K562 (cell line): ENCODE measurements at regions not wholly inside any gene's neighbourhood (a gene's known extent, or its start where the extent isn't known, plus 50 kb on each side); places are given as distances from the start of the nearest gene placed in this dataset.

Source experiments
- BCOR ChIP-seq: fragments of 450-650 bp; IDR thresholded peaks from 2 replicates; pipeline ENCODE4 v1.6.1; 2016
- BMI1 ChIP-seq: fragments of 150-350 bp; IDR thresholded peaks from 2 replicates; pipeline ENCODE4 v1.6.1; 2014; ENCODE audit warnings: low read length
- CAMTA2 ChIP-seq: fragments of 250-450 bp; sonication (Bioruptor Pico); conservative IDR thresholded peaks from 2 replicates; pipeline ENCODE4 v1.5.1; 2022
- CREB3L1 ChIP-seq: fragments of 450-650 bp; IDR thresholded peaks from 2 replicates; pipeline ENCODE4 v1.6.1; 2014; ENCODE audit warnings: low read depth, mild to moderate bottlenecking, moderate library complexity, borderline replicate concordance
- EZH2 ChIP-seq: IDR thresholded peaks from 2 replicates; pipeline ENCODE4 v1.6.1; 2012; ENCODE audit warnings: low read depth, mild to moderate bottlenecking, inconsistent platforms, low read length, borderline replicate concordance
- HNRNPL ChIP-seq: fragments of 200-400 bp; formaldehyde crosslinking; IDR thresholded peaks from 2 replicates; pipeline ENCODE4 v1.6.1; 2017; ENCODE audit warnings: low read depth, mild to moderate bottlenecking, low read length
- PHF21A ChIP-seq: fragments of 450-650 bp; IDR thresholded peaks from 2 replicates; pipeline ENCODE4 v1.6.1; 2017; ENCODE audit warnings: low read depth, borderline replicate concordance
- RBM22 ChIP-seq: fragments of 200-400 bp; formaldehyde crosslinking; IDR thresholded peaks from 2 replicates; pipeline ENCODE4 v1.6.1; 2018; ENCODE audit warnings: low read length, low read depth; ENCODE audit not compliant: poor library complexity, severe bottlenecking
- SFPQ ChIP-seq: fragments of 200-400 bp; formaldehyde crosslinking; IDR thresholded peaks from 2 replicates; pipeline ENCODE4 v1.6.1; 2017; ENCODE audit warnings: mild to moderate bottlenecking, low read depth, low read length, moderate library complexity
- SMARCA5 ChIP-seq: fragments of 450-650 bp; IDR thresholded peaks from 2 replicates; pipeline ENCODE4 v1.6.1; 2016
- SREBF1 ChIP-seq: fragments of 150-350 bp; IDR thresholded peaks from 2 replicates; pipeline ENCODE4 v1.6.1; 2014; ENCODE audit warnings: antibody characterized with exemption, low read depth, low read length, borderline replicate concordance
- SRSF3 ChIP-seq: fragments of 200-400 bp; formaldehyde crosslinking; IDR thresholded peaks from 2 replicates; pipeline ENCODE4 v1.6.1; 2016; ENCODE audit warnings: mild to moderate bottlenecking, low read length, moderate library complexity; ENCODE audit not compliant: insufficient read depth
- TARDBP ChIP-seq: fragments of 450-650 bp; IDR thresholded peaks from 2 replicates; pipeline ENCODE4 v1.6.1; 2016
- XRCC4 ChIP-seq: IDR thresholded peaks from one replicate; pipeline ENCODE4 v1.6.1; 2011; ENCODE audit not compliant: insufficient read depth, insufficient read length; ENCODE audit errors: extremely low read depth
- ZBTB49 ChIP-seq: sonication (generic); formaldehyde crosslinking; IDR thresholded peaks from 2 replicates; pipeline ENCODE4 v1.8.0; 2022; ENCODE audit warnings: missing genetic modification reagents, mild to moderate bottlenecking, borderline replicate concordance
- ZNF592 ChIP-seq: fragments of 450-650 bp; IDR thresholded peaks from 2 replicates; pipeline ENCODE4 v1.6.1; 2017; ENCODE audit warnings: antibody characterized with exemption, mild to moderate bottlenecking

- TF ChIP-seq ZNF592: peak; percentile 66
- TF ChIP-seq XRCC4: no peak
- peak; percentile 83 for TF ChIP-seq CREB3L1
- no peak for TF ChIP-seq SFPQ
- no peak for TF ChIP-seq HNRNPL
- 0 out of 2 replicates have a peak, but pooled peaks have one; percentile 36 for TF ChIP-seq PHF21A
- peak; percentile 66 for TF ChIP-seq BCOR
- TF ChIP-seq CAMTA2 (CRISPR knock-in tag): 0 out of 2 replicates have a peak, but pooled peaks have one; percentile 17
- TF ChIP-seq ZBTB49 (CRISPR knock-in tag): no peak
- no peak for TF ChIP-seq BMI1
- no peak; the same call in 1 of the 2 replicates for TF ChIP-seq TARDBP
- no peak for TF ChIP-seq EZH2
- no peak for TF ChIP-seq RBM22
- TF ChIP-seq SREBF1: no peak
- TF ChIP-seq SRSF3: no peak
- no peak; the same call in 1 of the 2 replicates for TF ChIP-seq SMARCA5
These were observed 323.1 kb upstream of the FAM78B start (continued) for GRCh38 chr1:166489670-166490436.
